GM18517 (cell line): ENCODE measurements at regions not wholly inside any gene's neighbourhood (a gene's known extent, or its start where the extent isn't known, plus 50 kb on each side); places are given as distances from the start of the nearest gene placed in this dataset.
A peak's percentile ranks its signal among the peaks of the same experiment; 100 is the strongest.
"Not testable (repeated sequence)": the region's sequence is repeated elsewhere in the genome, so short reads cannot be mapped to it uniquely, and the experiment has no call there.

Source experiments
- ATAC-seq: cut with Tn5 transposase; IDR thresholded peaks from one replicate; pipeline ENCODE4 v1.9.1; 2021; ENCODE audit warnings: mild to moderate bottlenecking, moderate library complexity; ENCODE audit not compliant: unreplicated experiment

DNA sequence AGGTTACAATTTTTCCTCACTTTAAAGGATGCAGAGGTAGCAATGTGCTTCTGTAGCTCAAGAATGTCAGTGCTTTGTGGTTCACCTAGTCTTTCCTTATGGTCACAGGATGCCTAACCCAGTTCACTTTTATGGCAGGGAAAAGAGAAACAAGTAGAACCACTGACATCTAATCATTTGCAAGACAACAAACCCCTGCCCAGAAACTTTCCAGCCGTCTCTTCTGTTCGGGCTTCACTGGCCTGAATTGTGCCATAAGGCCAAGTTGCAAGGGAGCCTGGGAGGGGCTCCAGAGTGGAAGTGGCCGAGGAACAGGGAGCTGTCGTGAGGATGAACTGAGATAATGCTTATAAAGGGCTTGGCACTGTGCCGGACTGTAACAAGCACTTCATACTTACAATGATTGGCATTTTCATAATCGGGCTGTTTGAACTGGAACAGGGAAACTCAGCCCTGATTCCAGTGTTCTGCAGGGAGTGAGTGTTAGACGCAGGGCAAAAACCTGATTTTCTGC lies 212.6 kb downstream of the BCAS1 start:
- ATAC-seq, result no peak

DNA sequence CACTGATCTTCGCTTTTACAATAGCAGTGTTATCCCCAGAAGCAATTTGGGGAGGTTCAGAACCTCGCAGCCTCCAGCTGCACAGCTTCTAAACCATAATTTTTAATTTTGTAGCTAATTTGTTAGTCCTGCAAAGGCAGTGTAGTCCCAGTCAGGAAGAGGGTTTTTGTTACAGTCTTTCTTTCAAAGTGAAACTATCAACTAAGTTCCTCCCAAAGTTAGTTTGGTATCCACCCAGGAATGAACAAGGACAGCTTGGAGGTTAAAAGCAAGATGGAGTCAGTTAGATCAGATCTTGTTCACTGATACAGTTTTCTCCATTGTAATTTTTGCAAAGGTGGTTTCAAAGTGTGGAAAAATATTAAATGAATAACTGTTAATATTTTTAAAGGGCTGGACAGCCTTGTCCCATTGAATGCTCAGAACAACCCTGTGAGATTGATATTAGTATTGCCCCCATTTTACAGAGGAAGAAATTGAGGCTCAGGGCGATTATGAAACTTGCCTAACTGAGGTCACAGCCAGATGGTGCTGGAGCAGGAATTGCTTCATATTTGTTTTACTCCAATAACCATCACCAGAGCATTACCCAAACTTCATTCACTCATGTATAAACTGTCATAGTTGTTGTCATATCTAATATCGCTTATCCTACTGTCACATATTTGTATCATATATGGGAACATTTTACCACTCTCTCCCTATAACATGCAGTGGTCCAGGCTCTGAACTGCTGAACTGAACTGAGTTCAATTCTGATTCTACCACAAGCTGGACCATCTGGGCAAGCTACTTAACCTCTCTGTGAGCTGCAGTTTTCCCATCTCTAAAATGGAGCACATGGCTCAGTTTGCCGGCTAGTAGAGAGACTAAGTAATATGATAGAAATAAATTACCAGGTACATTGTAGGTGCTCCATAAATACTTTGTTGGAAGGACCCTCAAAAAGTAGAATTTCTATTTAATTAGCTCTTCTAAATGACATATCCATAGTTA lies 213.8 kb downstream of the BCAS1 start:
- ATAC-seq, result no peak

DNA sequence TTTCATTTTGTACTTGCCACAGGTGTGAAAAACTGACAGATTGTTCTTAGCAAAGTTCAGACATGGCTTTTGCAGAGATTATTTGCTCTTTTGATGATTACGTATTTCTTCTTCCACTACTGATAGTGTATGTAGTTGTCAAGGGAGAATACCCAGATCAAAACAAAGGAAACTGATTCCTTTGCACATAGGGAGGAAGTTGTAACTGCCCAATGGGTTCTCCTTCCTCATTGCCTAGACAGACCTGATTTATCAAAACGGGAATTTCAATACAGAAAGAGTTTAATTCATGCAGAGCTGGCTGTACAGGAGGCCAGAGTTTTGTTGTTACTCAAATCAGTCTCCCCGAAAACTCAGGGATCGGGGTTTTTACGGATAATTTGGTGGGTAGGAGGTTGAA lies 214.7 kb downstream of the BCAS1 start:
- ATAC-seq, result no peak

DNA sequence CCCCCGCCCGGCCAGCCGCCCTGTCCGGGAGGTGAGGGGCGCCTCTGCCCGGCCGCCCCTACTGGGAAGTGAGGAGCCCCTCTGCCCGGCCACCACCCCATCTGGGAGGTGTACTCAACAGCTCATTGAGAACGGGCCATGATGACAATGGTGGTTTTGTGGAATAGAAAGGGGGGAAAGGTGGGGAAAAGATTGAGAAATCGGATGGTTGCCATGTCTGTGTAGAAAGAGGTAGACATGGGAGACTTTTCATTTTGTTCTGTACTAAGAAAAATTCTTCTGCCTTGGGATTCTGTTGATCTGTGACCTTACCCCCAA lies 215.8 kb downstream of the BCAS1 start:
- ATAC-seq, result not testable (repeated sequence)

DNA sequence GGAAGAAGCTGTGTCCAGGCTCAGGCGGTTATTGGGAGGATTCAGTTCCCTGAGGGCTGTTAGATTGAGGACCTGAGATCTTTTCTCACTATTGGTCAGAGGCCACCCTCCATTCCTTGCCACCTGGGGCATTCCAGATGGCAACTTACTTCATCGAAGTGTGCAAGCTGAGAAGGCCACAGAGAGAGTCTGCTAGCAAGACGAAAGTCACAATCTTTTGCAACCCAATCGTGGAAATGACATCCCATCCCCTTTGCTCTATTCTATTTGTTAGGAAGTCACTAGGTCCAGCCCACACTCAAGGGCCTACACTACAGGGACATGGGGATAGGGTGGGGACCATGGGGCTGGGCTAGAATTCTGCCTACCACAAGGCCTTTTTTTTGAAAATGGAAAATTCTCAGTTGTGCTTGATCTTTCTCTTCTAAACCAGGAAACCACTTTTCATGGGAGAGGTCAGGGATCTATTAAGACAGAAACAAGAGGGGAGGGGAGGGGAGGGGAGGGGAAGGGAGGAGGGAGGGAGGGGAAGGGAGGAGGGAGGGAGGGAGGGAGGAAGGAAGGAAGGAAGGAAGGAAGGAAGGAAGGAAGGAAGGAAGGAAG lies 217.2 kb downstream of the BCAS1 start:
- ATAC-seq, result no peak

DNA sequence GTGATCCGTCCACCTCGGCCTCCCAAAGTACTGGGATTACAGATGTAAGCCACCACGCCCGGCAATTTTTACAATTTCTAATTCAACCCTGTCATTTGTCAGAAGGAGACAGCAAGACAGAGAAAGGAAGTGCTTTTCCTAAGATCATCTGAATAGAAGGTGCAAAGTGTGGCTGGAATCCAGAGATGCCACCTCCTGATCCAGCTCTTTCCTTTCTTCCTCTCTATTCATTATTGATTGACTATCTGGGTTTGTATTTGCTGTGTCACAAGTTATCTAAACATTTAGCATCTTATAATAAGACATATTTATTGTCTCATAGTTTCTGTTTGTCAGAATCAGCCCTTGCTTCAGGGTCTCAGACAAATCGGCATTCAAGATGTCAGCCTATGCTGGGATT lies 217.7 kb downstream of the BCAS1 start:
- ATAC-seq, result no peak

DNA sequence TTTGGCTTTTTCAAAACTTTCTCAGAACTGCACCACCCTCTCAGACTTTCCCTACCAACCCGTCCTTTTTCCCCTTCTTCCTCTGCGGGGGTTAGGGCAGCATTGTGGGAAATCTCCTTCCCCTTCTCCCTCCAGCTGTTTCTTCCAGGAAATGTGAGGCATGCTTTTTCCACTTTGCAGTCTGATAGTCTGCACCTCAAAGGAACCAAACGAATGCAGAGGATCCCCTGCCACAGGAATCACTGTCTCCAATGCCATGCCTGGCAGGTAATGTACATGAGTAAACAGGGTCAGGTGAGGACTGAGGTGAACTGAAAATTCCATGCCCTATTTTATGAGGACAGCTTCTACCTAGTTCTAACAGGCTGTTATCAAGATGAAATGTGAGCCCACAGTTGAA lies 218.4 kb downstream of the BCAS1 start:
- no peak for ATAC-seq

DNA sequence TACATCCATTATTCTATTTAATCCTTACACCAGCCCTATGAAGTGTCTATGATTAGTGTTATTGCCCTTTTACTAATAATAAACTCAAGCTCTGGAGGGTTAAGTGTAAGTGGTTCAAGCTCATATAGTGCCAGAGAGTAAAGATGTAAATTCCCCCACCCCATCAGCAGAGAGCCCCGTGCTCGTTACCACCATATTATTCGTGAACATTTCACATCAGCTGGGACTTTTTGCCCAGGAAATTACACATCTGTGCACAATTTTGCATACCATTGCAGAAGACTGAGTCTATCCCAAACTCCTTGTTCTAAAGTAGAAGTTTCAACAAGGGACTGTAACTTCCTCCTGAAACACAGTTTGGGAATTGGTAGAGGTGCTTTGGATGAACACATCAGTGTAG lies 220.1 kb downstream of the BCAS1 start:
- no peak for ATAC-seq

DNA sequence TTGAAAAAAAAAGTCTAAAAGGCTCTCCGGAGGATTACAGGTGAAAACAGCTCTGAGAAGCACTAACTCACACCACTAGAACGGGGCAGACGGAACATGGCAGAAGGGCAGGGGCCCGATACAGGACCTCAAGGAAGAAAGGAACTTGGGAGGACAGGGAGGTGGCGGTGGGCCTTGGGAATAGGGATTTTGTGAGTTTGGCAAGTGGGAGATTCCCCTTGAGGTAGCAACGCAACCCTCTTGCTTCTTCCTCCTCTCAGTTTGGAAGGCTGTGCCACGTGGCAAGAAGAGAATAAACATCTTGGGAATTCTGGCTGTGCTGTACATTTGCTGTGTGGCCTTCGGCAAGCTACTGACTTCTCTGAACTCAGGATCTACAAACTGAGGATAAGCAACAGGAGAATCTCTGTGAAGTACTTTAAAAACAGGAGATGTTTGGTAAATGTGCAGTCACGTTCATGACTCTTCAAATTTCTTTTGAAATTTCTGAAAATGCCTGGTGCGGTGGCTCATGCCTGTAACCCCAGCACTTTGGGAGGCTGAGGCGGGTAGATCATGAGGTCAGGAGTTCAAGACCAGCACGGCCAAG lies 220.8 kb downstream of the BCAS1 start:
- ATAC-seq, result no peak

DNA sequence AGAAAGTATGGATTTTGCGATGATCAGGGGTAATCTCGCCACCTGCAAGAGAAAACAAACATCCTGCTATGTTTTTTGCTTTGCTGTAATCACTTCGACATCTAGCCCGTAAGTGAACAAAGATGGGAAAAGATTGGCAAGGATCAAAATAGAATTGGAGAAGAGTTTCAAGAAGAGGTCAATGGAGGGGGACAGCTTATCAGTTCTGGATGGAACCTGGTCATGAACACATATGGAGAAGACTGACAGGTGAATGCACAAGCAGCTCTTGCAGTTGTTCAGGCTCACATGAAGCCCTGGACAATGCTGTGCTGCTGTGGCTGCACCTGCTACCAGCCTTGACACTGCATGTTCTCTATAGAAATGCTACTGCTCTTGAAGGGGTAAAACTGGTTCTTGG lies 222.1 kb downstream of the BCAS1 start:
- no peak for ATAC-seq

DNA sequence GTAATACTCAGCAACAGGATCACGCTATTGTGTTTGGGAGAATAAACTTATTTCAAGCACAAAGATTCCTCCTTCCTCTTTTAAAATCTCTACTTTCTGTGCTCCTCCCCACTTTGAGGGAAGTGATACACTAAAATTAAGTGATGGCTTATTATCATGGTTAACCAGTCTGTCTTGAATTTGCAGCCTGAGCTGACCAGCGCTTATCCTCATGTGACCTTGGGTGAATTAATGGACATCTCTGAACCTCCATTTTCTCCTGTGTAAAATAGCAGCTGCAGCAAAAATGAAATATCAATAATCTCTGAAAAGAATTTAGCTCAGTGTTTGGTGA lies 222.6 kb downstream of the BCAS1 start:
- peak; percentile 22 for ATAC-seq

DNA sequence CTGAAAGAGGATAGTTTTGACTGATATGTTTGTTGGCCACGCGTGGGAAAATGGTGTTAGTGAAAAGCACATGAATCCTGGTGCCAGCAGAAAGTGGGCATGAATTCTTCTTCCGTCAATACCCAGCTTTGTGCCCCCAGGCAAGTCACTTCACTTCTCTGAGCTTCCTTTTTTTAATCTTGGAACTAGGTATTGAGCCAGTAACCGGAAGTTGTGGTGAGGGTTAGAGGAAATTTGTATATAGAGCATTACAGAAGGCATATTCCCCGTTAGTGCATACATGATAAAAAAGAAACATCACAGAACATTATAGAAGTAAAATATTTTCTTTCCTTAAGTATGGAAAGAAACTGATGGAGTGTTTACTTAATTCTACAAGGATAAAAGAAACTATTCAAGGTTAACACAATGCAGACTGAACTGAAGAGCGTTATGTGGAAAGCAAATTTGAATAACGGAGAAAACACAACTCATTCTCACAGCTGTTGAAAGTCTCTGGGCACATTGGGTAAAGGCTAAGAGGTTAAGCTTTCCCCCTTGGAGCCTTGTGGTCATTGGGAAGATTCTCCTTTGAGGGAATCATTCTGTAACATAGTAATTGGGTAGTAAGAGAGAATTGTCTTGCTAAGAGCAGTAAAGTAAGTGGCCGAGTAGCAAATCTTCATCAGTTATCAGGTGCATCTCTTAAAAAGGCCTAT lies 223.1 kb downstream of the BCAS1 start:
- peak; percentile 61 for ATAC-seq

DNA sequence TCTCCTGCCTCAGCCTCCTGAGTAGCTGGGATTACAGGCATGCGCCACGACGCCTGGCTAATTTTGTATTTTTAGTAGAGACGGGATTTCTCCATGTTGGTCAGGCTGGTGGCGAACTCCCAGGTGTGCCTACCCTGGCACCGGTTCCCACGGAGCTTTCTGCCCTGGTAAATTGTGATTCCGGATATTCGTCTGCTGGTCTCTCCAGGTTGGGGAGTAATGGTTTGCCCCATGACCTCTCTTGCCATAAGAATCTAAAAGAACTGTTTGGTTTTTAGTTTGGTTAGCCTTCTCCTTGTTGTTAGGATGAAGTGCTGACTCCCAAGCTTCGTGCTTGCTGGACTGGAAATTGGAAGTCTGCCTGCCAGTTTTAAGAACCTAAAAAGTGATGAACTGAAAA lies 223.8 kb downstream of the BCAS1 start:
- ATAC-seq, result no peak

DNA sequence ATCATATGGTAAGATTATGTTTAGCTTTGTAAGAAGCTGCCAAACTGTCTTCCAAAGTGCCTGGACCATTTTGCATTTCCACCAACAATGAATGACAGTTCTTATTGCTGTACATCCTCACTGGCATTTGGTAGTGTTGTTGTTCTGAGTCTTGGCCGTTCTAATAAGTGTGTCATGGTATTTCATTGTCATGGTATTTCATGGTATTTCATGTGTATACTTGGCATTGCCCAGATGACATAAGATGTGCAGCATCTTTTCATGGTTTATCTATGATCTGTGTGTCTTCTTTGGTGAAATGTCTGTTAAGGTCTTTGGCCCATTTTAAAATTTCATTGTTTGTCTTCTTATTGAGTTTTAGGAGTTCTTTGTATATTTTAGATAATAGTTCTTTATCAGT lies 224.4 kb downstream of the BCAS1 start:
- no peak for ATAC-seq

DNA sequence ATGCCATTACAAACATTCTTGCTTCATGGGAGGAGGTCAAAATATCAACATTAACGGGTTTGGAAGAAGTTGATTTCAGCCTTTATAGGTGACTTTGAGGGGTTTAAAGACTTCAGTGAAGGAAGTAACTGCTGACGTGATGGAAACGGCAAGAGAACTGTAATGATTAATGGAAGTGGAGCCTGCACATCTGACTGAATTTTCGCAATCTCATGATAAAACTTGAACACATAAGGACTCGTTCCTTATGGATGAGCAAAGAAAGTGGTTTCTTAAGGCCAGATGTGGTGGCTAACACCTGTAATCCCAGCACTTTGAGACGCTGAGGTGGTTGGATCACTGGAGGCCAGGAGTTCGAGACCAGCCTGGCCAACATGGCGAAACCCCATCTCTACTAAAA lies 226.1 kb downstream of the BCAS1 start:
- ATAC-seq, result no peak

DNA sequence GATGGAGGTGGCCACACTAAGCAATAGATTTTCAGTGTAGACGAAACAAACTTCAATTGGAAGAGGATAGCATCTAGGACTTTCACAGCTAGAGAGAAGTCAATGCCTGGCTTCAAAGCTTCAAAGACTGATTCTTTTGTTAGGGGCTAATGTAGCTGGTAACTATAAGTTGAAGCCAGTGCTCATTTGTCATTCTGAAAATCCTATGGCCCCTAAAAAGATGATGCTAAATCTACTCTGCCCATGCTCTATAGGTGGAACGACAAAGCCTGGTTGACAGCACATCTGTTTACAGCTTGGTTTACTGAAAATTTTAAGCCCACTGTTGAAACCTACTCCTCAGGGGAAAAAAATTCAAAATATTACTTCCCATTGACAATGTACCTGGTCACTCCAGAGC lies 226.7 kb downstream of the BCAS1 start:
- ATAC-seq, result no peak

DNA sequence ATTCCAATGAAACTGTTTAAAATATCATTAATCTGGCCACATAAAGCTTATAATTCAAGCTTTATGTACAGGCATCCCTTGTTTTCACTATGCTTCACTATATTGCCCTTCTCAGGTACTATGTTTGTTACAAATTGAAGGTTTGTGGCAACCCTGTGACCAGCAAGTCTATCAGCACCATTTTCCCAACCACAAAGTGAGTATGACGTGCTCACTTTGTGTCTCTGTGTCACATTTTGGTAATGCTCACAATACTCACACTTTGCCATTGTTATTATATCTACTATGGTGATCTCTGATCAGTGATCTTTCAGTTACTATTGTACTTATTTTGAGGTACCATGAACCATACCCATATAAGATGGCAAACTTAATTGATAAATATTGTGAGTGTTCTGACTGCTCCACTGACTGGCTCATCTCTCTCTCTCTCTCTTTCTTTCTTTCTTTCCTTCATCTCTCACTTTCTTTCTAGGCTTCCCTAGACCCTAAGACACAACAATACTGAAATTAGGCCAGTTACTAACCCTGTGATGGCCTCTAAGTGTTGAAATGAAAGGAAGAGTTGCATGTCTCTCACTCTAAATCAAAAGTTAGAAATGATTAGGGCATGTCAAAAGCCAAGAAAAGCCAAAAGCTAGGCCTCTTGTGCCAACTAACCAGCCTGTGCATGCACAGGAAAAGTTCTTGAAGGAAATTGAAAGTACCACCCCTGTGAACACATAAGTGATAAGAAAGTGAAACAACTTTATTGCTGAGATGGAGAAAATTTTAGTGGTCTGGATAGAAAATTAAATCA lies 227.9 kb downstream of the BCAS1 start:
- ATAC-seq, result no peak

DNA sequence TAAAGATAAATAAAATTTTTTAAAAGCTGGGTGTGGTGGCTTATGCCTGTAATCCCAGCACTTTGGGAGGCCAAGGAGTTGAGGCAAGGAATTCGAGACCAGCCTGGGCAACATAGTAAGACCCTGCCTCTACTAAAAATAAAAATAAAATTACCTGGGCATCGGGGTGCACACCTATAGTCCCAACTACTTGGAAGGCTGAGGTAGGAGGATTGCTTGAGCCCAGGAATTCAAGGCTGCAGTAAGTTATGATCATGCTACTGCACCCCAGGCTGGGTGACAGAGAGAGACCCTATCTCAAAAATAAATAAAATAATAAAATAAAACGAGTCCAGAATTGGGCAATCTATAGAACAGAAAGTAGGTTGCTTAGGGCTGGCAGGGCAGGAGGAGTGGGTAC lies 228.7 kb downstream of the BCAS1 start:
- ATAC-seq, result no peak

DNA sequence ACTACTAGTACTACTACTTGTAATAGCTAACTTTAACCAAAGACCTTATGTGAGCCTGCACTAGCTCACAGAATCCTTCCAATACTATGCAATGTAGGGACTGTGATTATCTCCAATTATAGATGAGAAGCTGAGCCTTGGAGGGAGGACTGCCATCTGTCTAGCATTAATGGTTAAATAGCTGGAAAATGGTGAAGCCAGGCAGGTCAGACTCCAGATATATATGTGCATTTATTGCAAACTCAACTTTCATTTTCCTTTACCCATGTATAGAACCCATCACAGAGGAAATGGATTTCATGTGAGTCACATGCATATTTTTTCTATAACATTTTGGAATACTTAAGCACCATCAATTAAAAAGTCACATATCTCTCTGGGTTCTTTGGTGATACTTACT lies 229.9 kb downstream of the BCAS1 start:
- ATAC-seq, result no peak

DNA sequence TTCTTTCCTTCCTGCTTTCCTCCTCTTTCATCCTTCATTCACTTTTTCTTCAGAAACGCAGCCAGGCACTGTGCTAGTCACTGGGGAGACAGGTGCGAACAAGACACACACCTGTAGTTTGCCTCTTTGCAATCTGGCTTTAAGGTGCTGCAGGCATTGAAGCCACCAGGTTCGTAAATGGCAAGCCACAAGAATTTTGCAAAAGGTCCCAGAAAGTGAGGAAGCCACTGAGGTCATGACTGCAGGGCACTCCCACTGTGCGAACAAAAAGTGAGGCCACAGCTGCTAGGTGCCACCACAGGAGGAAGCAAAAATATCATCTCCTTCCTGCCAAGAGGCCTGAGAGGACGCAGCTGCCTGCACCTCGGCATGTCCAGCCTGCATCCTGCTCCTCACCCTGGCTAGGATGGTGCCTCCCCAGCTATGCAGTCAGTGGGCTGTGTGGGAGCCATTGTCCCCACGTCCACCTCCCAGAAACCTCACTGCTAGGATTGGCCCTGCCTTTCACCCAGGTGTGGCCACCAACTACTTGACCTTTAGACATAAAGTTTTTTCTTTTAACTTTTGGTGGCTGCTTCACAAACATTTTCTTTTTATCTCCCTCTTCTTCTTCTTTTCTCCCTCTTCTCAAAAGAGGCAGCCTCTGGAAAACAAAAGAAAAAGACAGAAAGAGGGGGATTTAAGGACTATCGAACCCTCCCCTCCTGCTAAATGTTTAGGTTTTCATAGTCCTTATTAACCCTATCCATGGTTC lies 230.8 kb downstream of the BCAS1 start:
- ATAC-seq, result peak; percentile 58
